ENCODE measurements at regions not wholly inside any gene's neighbourhood (a gene's known extent, or its start where the extent isn't known, plus 50 kb on each side); places are given as distances from the start of the nearest gene placed in this dataset.

GRCh38 chr9:118963674-118964073, 405.6 kb downstream of the BRINP1 start:
- no peak overlapping the region for H3K4me3 ChIP-seq (ENCODE audit: low read length)

GRCh38 chr9:118967901-118968300, 401.3 kb downstream of the BRINP1 start:
- H3K4me3 ChIP-seq (ENCODE audit: low read length) = no peak overlapping the region
- H3K27me3 ChIP-seq (ENCODE audit: control insufficient read depth, insufficient read depth, low read length) = no peaks in the 10 kb centered on the region
- no peaks in the 10 kb centered on the region for H3K9me3 ChIP-seq (ENCODE audit: control insufficient read depth, low read length)
- H3K36me3 ChIP-seq (ENCODE audit: control insufficient read depth, insufficient read depth, low read length) = no peaks in the 10 kb centered on the region
- H3K9ac ChIP-seq (ENCODE audit: low read length) = no peak overlapping the region
- no peaks in the 10 kb centered on the region for H3K4me1 ChIP-seq (ENCODE audit: control insufficient read depth, insufficient read depth, low read length)

More at GRCh38 chr9:118963674-118964073, 405.6 kb downstream of the BRINP1 start:
- Histone ChIP-seq H3K9me3 (ENCODE audit: control insufficient read depth, low read length) (no peaks in the 10 kb centered on the region), H3K36me3 (ENCODE audit: control insufficient read depth, insufficient read depth, low read length) (no peaks in the 10 kb centered on the region), H3K9ac (ENCODE audit: low read length) (no peak overlapping the region), H3K4me1 (ENCODE audit: control insufficient read depth, insufficient read depth, low read length) (no peaks in the 10 kb centered on the region), H3K27me3 (ENCODE audit: control insufficient read depth, insufficient read depth, low read length) (no peaks in the 10 kb centered on the region)

GRCh38 chr9:118975736-118976135, 393.5 kb downstream of the BRINP1 start:
- Histone ChIP-seq H3K4me3 (ENCODE audit: low read length) (no peak overlapping the region), H3K36me3 (ENCODE audit: control insufficient read depth, insufficient read depth, low read length) (no peaks in the 10 kb centered on the region), H3K9ac (ENCODE audit: low read length) (no peak overlapping the region), H3K4me1 (ENCODE audit: control insufficient read depth, insufficient read depth, low read length) (no peaks in the 10 kb centered on the region), H3K27me3 (ENCODE audit: control insufficient read depth, insufficient read depth, low read length) (no peaks in the 10 kb centered on the region), H3K9me3 (ENCODE audit: control insufficient read depth, low read length) (no peaks in the 10 kb centered on the region)

GRCh38 chr9:118976160-118976559, 393.1 kb downstream of the BRINP1 start:
- no peaks in the 10 kb centered on the region for H3K36me3 ChIP-seq (ENCODE audit: control insufficient read depth, insufficient read depth, low read length)
- H3K9ac ChIP-seq (ENCODE audit: low read length) = no peak overlapping the region
- no peaks in the 10 kb centered on the region for H3K9me3 ChIP-seq (ENCODE audit: control insufficient read depth, low read length)
- H3K4me1 ChIP-seq (ENCODE audit: control insufficient read depth, insufficient read depth, low read length) = no peaks in the 10 kb centered on the region
- no peak overlapping the region for H3K4me3 ChIP-seq (ENCODE audit: low read length)
- no peaks in the 10 kb centered on the region for H3K27me3 ChIP-seq (ENCODE audit: control insufficient read depth, insufficient read depth, low read length)

GRCh38 chr9:118984607-118985006, 384.6 kb downstream of the BRINP1 start:
- H3K4me3 ChIP-seq (ENCODE audit: low read length) = no peak overlapping the region
- no peaks in the 10 kb centered on the region for H3K4me1 ChIP-seq (ENCODE audit: control insufficient read depth, insufficient read depth, low read length)
- H3K27me3 ChIP-seq (ENCODE audit: control insufficient read depth, insufficient read depth, low read length) = no peaks in the 10 kb centered on the region
- H3K9me3 ChIP-seq (ENCODE audit: control insufficient read depth, low read length) = no peaks in the 10 kb centered on the region
- H3K36me3 ChIP-seq (ENCODE audit: control insufficient read depth, insufficient read depth, low read length) = no peaks in the 10 kb centered on the region
- no peak overlapping the region for H3K9ac ChIP-seq (ENCODE audit: low read length)

GRCh38 chr9:118985851-118986250, 383.4 kb downstream of the BRINP1 start:
- no peaks in the 10 kb centered on the region for H3K27me3 ChIP-seq (ENCODE audit: control insufficient read depth, insufficient read depth, low read length)
- H3K4me1 ChIP-seq (ENCODE audit: control insufficient read depth, insufficient read depth, low read length) = no peaks in the 10 kb centered on the region
- no peak overlapping the region for H3K9ac ChIP-seq (ENCODE audit: low read length)

GRCh38 chr9:118987167-118987566, 382.1 kb downstream of the BRINP1 start:
- no peaks in the 10 kb centered on the region for H3K4me1 ChIP-seq (ENCODE audit: control insufficient read depth, insufficient read depth, low read length)
- H3K9ac ChIP-seq (ENCODE audit: low read length) = no peak overlapping the region
- no peaks in the 10 kb centered on the region for H3K9me3 ChIP-seq (ENCODE audit: control insufficient read depth, low read length)
- no peaks in the 10 kb centered on the region for H3K36me3 ChIP-seq (ENCODE audit: control insufficient read depth, insufficient read depth, low read length)
- no peaks in the 10 kb centered on the region for H3K27me3 ChIP-seq (ENCODE audit: control insufficient read depth, insufficient read depth, low read length)
- no peak overlapping the region for H3K4me3 ChIP-seq (ENCODE audit: low read length)

More at GRCh38 chr9:118985851-118986250, 383.4 kb downstream of the BRINP1 start:
- Histone ChIP-seq H3K4me3 (ENCODE audit: low read length) (no peak overlapping the region), H3K9me3 (ENCODE audit: control insufficient read depth, low read length) (no peaks in the 10 kb centered on the region), H3K36me3 (ENCODE audit: control insufficient read depth, insufficient read depth, low read length) (no peaks in the 10 kb centered on the region)

GRCh38 chr9:118990949-118991348, 378.3 kb downstream of the BRINP1 start:
- Histone ChIP-seq H3K9me3 (ENCODE audit: control insufficient read depth, low read length) (no peaks in the 10 kb centered on the region), H3K4me3 (ENCODE audit: low read length) (no peak overlapping the region), H3K27me3 (ENCODE audit: control insufficient read depth, insufficient read depth, low read length) (no peaks in the 10 kb centered on the region), H3K36me3 (ENCODE audit: control insufficient read depth, insufficient read depth, low read length) (no peaks in the 10 kb centered on the region), H3K4me1 (ENCODE audit: control insufficient read depth, insufficient read depth, low read length) (no peaks in the 10 kb centered on the region), H3K9ac (ENCODE audit: low read length) (no peak overlapping the region)

GRCh38 chr9:118991366-118992285, 377.6 kb downstream of the BRINP1 start:
- Histone ChIP-seq H3K27me3 (ENCODE audit: control insufficient read depth, insufficient read depth, low read length) (no peaks in the 10 kb centered on the region), H3K9ac (ENCODE audit: low read length) (no peak overlapping the region), H3K4me1 (ENCODE audit: control insufficient read depth, insufficient read depth, low read length) (no peaks in the 10 kb centered on the region), H3K36me3 (ENCODE audit: control insufficient read depth, insufficient read depth, low read length) (no peaks in the 10 kb centered on the region), H3K9me3 (ENCODE audit: control insufficient read depth, low read length) (no peaks in the 10 kb centered on the region), H3K4me3 (ENCODE audit: low read length) (no peak overlapping the region)

GRCh38 chr9:118992813-118993794, 376.1 kb downstream of the BRINP1 start:
- Histone ChIP-seq H3K36me3 (ENCODE audit: control insufficient read depth, insufficient read depth, low read length) (no peaks in the 10 kb centered on the region), H3K9me3 (ENCODE audit: control insufficient read depth, low read length) (no peaks in the 10 kb centered on the region), H3K4me3 (ENCODE audit: low read length) (no peak overlapping the region), H3K4me1 (ENCODE audit: control insufficient read depth, insufficient read depth, low read length) (no peaks in the 10 kb centered on the region), H3K27me3 (ENCODE audit: control insufficient read depth, insufficient read depth, low read length) (no peaks in the 10 kb centered on the region), H3K9ac (ENCODE audit: low read length) (no peak overlapping the region)

GRCh38 chr9:118993965-118994364, 375.3 kb downstream of the BRINP1 start:
- Histone ChIP-seq H3K9ac (ENCODE audit: low read length) (no peak overlapping the region), H3K4me3 (ENCODE audit: low read length) (no peak overlapping the region), H3K36me3 (ENCODE audit: control insufficient read depth, insufficient read depth, low read length) (no peaks in the 10 kb centered on the region), H3K4me1 (ENCODE audit: control insufficient read depth, insufficient read depth, low read length) (no peaks in the 10 kb centered on the region), H3K27me3 (ENCODE audit: control insufficient read depth, insufficient read depth, low read length) (no peaks in the 10 kb centered on the region), H3K9me3 (ENCODE audit: control insufficient read depth, low read length) (no peaks in the 10 kb centered on the region)

- Histone ChIP-seq H3K4me1 (ENCODE audit: control insufficient read depth, insufficient read depth, low read length) (no peaks in the 10 kb centered on the region), H3K27me3 (ENCODE audit: control insufficient read depth, insufficient read depth, low read length) (no peaks in the 10 kb centered on the region), H3K9me3 (ENCODE audit: control insufficient read depth, low read length) (no peaks in the 10 kb centered on the region), H3K36me3 (ENCODE audit: control insufficient read depth, insufficient read depth, low read length) (no peaks in the 10 kb centered on the region), H3K9ac (ENCODE audit: low read length) (no peak overlapping the region), H3K4me3 (ENCODE audit: low read length) (no peak overlapping the region)
Observed at GRCh38 chr9:119002491-119002890, 366.7 kb downstream of the BRINP1 start.

Data from mucosa of stomach (tissue), 1 donor.